Activated naive CD4-positive, alpha-beta T cell (primary cell): ENCODE measurements at regions not wholly inside any gene's neighbourhood (a gene's known extent, or its start where the extent isn't known, plus 50 kb on each side); places are given as distances from the start of the nearest gene placed in this dataset.

ENCODE experiments used
- DNase-seq, 4 experiments: peaks; one replicate each; lab custom pipeline; 2025; lab: John Stamatoyannopoulos, UW

DNA sequence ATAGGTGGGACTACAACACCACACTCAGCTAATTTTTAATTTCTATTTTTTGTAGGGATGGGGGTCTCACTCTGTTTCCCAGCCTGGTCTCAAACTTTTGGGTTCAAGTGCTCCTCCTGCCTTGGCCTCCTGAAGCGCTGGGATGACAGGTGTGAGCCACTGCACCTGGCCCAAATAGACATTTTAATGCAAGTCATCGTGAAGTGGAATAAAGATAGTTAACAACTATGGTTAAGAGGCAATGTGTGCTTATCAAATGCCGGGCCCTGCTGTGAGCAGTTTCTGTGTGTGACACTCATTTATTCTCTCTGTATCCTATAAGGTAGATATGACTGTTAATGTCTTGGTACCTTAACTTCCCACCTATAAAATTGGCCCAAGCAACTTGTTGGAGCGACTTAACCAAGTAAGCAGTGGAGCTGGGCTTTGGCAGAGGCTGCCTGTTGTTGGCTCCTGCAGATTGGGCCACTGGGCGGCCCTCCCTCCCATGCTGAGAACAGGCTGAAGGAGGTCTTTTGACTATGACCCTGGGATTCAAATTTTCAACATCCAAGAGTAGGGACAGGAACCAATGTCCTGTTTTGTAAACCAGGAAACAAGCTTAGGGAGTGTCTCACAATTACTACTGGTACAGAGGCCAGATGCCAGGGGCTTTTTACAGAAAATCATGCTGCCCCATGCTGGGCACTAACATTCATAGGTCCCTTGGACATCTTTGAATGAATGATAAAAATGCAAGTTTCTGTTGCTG lies 450.7 kb downstream of the TSHZ3 start:
- no peak for DNase-seq

DNA sequence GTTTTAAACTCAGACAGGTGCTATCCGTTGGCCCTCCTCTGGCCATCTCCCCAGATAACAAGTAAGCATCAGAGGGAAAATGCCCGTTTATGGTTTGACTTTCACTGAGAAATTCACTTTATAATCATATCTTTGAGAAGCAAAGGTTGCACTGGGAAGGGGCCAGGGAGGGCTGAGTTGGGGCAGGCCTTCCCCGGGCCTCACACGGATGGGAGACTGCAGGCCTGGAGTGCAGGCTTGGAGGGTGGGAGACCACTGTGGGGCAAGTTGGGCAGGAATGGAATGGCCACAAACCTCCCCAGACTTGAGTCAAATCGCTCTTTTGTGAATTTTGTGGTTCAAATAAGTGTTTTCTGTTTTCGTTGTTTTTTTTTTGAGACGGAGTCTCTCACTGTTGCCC lies 451.7 kb downstream of the TSHZ3 start:
- DNase-seq, result no peak

DNA sequence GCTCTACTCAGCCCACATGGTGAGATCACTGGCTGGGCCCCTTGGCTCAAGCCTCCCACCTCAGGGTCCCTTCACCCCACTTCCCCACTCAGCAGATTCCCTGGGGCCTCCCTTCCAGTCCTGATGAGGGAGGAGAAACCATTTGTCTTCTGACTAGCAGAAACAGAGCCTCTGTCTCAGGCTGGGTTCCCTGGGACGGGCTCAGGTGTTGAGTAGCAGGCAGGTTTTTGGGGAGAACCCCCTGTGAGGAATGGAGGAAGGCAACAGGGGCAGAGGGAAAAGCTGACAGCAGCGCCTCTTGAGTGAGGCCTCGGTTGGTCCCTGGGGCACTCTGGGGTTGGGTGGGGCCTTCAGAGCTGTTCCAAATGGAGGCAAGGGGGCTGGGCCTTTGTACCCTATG lies 452.2 kb downstream of the TSHZ3 start:
- DNase-seq, result no peak

DNA sequence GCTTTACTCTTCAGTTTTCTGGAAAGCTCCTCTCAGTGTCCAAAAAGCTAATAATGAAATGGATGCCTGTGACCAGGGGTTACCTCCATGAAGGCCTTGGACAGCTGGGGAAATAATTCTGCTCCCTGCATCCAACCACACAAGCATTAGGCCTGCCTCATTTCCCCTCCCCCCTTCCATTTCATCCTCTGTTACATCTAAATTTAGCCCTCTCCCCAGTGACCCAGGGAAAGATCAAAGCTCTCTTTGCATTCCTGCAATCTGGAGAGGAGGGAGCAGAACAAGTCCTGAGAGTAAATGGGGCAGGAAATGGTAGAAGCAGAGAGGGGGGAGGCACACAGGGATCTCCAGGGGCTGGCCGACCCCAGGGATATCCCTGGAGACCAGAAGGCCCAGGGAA lies 452.7 kb downstream of the TSHZ3 start:
- DNase-seq, result no peak

DNA sequence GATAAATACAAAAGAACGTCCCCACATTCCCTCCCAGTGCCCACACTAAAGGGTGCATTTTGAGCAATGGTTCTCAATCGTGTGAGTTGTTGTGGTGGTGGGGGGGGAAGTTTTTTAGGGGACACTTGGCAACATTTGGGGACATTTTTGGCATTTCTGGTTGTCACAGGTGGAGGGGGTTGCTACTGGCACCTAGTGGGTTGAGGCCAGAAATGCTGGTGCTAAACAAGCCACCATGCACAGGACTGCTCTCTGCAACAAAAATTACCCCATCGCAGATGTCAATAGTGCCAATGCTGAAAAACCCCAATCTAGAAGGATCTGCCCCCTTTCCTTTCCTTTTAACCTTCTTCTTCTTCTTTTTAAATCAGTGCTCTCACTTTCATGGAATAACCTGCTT lies 453.3 kb downstream of the TSHZ3 start:
- DNase-seq, result no peak

DNA sequence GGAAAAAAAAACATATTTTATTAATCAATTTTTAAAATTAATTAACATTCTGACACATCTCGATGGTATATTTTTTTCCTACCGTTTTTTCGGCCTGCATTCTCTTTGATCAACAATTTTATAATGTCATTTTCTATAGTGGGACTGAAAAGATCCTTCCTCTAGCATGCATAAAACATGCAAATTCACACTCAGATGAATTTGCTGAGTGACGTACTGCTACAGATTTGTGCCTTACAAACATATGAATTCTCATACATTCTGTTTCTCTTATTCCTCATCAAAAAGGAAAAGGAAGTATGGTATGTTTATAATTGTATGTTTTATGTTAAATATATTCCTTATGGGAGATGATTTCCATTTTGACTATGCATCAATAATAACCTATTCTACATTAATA lies 458.2 kb downstream of the TSHZ3 start:
- no peak for DNase-seq

DNA sequence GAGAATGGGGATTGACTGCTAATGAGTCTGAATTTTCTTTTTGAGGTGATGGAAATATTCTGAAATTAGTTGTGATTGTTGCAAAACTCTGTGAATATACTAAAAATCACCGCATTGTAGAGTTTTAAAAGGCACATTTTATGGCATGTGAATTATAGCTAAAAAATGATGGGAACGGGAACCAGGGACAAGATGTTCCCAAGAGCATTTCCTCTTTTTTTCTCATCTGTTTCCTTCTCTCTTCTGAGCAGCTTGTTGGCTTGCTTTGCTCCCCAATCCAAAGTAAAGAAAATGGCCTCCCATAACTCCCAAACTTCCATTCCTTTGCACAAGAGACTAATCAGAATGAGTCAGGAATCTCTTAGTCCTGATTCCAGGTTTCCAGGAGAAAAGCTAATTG lies 459.2 kb downstream of the TSHZ3 start:
- no peak for DNase-seq

DNA sequence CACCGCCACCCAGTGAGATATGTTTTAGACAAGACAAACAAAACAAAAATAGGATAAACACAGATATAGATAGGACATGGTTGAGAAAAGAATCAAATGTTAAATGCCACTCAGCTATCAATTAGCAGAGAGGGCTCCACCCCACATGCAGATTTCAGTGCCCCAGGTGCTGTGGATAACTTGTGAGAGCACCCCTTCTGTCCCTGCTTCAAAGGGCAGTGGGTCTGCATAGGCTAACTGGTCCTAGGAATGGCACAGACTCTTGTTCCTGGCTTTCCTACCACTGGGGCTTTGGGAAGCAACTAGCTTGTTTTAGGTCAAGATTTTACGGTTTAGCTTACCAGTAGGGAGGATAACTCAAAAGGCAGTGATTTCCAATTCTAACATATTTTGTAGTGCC lies 460.3 kb downstream of the TSHZ3 start:
- DNase-seq, result no peak

DNA sequence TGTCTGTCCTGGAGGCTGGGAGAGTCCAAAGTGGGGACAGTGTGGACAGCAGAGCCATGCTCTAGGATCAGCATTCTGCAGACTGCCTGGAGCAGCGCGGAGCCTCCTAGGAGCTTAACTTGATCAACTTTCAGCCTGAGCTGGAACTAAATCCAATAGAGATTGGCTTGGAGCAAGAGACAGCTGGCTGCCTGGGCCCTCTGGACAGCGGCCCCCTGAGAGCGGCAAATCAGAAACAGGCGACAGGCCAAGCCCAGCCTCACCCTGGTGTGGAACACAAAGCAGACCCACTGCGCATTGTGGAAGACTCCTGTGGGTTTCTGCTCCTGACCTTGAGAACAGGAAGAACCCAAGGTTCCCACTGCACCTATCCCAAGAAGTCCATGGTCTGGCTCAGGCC lies 462.2 kb downstream of the TSHZ3 start:
- no peak for DNase-seq

DNA sequence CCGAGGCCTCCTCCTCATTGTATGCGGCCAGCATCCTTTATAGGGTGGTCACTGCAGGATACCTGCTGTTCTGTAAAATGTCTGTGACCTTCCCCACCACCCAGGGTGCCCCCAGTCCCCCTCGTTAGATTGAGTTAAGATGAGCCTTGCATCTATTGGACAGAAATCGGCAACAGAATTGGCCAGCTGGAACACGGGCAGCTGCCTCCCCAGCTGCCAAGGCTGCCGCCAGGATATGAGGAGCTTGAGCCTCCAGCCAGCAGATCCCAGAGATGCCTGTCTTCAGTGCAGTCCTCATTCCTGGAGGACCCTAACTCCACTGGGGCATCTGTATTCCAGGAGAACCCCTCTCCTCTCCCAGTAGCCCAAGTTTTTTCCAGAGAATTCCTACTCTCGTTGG lies 463.0 kb downstream of the TSHZ3 start:
- no peak for DNase-seq

DNA sequence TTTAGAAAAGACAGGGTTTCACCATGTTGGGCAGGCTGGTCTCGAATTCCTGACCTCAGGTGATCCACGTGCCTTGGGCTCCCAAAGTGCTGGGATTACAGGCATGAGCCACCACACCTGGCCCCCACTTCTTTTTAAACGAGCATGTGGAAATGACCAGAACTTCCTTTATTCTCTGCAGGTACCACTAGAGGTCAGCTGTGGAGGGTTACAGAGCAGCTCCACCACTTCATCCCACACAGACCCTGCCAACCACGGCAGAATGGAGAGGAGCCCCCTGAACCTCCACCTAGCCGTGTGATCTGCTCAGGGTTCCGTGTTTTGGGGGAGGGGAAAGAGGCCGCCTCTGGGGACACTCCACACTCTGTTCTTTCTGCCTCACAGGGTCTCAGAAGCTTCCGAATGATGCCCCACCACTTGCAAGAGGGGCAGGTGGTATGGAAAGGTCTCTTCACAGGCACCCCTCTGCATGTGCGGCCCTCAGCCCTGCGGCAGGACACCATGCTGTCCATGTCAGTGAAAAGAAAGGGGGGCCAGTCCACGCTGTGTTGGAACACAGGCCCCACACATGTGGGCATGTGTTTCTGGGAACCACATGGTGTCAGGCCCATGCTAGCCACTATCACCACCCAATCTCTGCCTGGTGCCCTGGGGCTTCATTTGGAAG lies 465.0 kb downstream of the TSHZ3 start:
- no peak for DNase-seq

DNA sequence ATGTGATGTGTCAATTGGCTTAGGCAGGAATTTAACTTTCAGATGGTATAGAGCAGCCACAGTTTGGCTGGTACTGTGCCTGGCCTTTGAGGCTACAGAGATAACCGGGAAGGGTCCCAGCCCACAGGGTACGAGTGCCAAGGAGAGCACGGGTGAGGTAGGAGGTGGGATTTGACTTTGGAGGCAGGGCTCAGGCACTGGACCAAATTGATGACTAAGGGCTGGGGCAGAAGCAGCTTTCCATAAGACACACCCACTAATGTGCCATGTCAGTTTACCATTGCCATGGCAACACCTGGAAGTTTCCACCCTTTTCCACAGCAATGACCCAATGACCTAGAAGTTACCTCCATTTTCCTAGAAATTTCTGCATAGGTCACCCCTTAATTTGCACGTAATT lies 466.2 kb downstream of the TSHZ3 start:
- no peak for DNase-seq

DNA sequence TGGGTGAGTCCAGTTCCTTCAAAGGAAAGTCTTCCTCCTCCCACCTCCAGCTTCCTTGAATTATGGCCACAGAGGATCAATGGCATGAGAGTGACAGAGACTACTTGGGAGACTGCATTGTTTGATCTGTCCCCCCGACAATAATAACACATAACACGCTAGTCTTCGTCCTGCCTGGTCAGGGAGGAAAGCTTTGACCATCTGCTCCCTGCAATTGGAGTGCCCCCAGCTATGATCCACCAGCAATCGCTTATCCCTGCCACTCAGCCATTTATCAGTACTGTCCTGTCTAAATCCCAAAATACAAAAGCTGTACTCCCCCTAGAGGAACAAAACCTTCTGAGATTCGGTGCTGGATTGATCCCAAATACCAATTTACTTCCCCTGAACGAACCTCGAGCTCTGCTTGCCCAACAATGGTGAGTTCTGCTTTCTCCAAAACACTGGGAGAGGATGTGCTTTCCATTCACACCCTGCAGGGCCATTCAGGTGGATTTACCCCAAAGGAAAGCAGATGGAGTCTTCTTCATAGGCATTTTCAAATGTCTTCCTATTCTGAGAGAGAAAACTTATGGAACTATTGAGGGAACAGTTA lies 466.7 kb downstream of the TSHZ3 start:
- DNase-seq, result no peak

DNA sequence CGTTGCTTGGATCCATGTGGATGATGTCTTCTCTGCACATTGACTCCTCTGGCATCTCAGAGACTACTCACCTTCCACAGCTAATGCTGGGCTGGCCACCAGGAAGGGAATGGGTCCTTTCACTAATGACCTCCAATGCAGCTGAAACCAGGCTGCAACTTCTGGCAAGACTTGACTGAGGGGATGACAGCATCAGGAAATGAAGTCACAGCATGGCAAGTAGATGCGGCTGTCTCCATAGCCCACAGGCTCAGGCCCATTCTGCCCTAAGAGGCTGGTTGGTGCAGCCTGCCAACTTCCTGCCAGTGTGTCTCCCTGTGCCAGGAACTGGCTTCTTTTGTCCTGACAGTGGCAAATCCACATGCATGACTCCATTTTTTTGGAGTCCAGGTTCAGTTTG lies 467.3 kb downstream of the TSHZ3 start:
- DNase-seq, result no peak

DNA sequence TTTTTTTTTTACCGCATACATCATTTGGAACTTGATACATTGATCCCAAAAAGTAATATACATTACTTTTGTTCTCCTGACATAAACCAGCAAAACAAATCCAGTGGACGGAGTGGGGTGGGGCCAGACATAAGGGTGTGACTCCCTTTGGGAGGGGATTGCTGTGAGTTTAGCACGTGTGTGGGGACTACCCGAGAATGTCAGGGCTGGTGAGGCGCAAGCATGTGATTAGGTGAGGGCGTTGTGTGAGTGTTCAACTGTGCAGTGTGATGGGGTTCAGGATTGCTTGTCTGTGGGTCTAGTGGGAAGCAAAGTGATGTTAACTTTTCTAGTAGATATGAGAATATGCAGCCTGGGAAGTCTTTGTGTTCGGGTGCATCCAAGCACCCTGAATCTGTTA lies 468.0 kb downstream of the TSHZ3 start:
- no peak for DNase-seq

DNA sequence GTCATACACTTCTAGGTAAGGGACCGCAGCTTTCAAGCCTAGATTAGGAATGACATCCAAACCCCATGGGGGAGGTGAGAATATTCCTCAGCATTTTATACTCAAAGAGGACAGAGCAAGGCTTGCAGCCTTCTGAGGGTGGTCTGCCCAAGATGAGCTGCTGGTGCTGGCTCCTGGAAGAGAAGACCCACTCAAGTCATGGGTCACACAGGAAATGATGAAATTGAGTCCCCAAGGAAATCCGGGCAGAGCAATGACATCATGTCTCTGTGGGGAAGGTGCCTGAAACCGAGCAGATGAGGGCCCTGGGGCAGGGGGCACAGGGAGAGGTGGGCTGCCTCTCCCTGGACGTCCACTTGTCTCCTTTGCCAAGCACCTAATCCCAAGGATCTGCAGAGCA lies 468.7 kb downstream of the TSHZ3 start:
- DNase-seq, result no peak

DNA sequence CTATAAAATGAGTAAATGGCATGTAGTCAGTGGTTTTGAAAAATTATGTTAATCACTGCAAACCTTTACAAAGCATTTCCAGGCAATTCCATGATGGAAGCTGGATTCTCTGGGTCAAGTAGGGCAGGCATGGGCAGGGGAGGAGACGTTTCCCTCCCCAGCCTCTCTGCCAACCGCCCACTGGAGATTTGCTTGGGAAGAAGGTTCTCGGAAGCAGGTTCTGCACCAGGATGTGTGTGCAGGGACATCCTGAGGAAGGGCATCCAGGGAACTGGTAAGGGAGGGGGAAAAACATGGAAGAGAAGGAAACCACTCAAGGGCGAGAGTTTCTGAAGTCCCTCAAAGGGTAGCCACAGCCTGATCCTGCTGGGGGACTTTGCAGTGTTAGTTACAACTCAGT lies 469.1 kb downstream of the TSHZ3 start:
- no peak for DNase-seq

DNA sequence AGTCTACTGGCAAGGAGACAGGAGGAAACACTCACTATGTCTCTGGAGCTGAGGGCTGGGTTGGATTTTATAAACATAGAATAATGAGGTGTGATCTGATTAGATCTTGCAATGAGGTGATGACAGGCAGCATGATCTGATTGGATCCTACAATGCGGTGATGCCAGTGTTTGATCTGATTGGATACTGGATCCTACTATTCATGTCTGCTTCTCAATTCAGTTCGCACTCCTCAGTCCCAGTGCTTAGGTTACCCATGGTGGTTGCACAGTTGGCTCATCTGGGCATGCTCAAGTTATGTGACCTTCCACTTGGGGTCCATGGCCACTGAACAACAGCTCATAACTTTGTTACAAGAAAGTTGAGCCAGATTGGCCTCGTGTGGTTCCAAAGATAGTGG lies 469.5 kb downstream of the TSHZ3 start:
- no peak for DNase-seq

DNA sequence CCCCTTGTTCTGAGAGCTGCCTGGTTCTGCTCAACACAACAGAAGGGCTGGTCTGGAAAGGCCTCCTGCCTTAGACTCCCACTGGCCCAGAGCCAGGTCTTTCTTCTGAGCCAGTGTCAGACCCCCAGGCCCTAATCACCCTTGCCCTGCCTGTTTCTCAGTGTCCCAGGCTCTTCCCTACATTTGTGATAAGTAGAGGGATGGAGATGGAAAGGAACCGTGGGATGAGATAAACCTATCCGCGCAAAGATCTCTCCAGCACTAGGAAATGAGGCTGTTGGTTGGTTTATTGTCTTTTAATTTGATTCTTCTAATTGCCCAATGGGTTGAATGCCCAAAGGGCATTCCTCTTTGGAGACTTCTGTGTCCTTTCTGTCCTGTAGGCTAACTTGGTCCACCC lies 470.0 kb downstream of the TSHZ3 start:
- no peak for DNase-seq

DNA sequence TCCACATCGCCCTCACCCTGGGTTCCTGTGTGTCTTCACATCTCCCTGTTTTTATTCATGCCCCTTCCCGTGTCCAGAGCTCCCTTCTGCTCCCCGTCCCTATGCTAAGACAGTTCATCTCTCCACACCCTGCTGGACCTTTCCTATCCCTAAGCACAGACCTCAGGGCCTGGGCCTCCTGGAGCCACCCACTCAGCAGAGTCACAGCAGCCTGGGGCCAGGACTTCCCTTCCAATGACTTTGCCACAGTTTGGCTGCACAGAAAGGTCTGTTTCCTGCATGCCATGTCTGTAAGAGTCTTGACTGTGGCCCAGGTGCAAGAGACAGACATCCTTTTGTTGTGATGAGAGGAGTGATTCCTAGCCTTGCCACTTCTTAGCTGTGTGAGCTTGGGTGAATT lies 470.7 kb downstream of the TSHZ3 start:
- DNase-seq, result no peak

DNA sequence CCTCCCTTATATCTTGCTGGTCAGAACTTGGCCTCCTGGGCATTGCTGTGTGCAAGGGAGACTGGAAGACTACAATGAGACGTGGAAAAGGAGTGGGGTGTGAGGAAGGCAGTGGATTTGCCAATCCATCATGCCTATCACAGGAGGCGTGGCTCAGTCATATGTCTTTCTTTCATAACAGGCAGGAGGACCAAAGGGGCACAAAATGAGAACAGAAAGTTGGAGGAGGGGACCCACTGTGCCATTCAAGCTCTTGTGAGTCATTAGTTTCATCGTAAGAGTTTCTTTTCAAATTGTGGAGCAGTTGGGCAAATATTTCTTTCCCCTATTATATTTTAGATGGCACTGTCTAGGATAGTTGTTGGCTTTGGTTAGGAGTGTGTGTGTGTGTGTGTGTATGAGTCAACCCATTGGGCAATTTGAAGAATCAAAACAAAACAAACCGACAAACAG lies 471.5 kb downstream of the TSHZ3 start:
- no peak for DNase-seq

DNA sequence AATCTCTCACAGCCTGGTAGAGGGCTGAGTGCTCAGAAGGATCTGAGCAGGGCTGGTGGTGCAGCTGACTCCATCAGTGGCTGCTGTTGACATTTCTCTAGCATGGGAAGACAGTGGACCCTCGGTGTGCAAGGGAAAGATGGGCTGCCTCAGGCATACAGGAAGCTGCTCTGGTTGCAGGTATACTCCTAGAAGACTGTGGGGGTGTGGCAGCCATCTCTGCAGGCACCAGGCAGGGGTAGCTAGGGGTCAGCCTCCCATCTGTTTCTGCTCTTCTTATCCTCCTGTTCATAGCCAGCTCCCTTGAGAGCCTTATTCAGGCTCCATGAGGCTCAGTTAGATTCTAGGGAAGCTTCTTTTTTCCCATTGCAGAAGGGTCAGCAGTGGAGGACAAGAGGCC lies 475.5 kb downstream of the TSHZ3 start:
- DNase-seq, result no peak

DNA sequence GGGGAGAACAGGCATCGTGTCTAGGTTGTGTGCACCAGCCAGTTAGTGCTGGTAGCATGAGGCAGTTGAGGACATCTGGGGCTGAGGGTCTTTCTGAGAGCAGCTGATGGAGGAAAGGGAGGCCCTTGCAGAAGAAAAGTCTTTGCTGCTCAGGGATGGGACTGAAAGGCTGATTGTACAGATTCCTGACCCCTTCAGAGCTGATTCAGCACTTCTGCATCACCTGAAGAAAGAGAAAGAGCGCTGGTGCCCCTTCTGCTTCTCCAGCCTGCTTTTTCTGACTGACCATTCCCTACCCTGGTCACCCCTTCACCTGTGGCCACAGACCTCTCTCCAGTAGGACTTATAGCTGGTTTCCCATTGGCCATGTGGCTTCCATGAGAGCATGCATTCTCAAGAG lies 476.2 kb downstream of the TSHZ3 start:
- no peak for DNase-seq

DNA sequence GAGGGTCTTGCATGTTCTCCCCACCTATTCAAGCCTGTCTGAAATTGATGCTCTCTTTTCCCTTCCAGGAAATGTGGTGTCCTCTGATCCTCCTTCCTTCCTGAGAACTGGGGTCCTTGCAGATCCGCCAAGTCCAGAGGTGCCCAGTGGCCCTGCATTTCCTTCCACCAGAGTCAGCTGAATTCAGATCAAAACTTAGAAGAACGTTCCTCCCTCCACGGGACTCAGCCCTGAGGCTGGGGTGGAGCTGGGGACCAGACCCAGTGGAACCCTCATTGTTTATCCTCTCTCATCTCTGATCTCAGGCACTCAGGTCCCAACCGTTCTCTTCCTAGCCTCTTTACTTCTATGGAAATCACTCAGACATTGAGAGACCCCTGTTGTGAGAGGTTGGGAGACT lies 477.3 kb downstream of the TSHZ3 start:
- DNase-seq, result no peak
